ENCODE measurements at regions not wholly inside any gene's neighbourhood (a gene's known extent, or its start where the extent isn't known, plus 50 kb on each side); places are given as distances from the start of the nearest gene placed in this dataset.
"Not testable (repeated sequence)": the region's sequence is repeated elsewhere in the genome, so short reads cannot be mapped to it uniquely, and the experiment has no call there.

DNA sequence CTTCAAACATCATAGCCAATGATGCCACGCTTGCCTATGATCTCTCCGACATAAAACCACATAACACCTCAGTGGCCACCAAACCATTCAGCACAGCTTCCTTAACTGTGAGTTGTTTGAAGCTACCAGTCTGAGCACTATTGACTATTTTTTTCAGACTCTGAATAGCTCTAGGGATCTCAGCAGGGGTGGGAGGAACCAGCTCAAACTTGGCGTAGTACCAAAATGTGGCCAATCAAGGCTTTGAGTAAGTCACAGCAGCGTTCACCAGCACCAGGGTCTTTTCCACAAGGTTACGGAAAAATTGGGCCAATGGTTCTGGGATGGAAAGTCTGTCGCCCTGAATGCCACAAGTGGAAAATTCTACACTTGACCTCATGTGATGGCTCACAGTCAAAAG is 70.6 kb downstream of the SMPDL3A start:
- DNase-seq (ENCODE audit: low read depth), result no peak

DNA sequence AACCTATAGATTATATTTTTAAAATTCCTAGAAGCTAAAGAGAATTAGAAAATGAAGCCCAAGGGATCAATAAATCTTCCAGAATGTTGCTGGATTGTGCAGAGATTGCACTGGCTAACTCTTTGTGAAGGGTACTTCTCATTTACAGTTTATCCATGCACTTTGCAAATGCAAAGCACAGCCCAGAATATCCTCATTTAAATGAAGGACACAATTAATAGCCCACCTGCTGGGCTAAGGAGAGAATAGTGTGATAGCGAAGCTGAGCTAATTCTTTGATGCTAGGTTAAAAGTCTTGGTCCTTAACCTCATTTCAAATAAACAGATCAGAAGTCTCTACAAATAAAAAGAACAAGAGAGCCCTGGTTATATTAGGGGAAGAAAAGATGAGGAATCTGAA is 72.5 kb downstream of the SMPDL3A start:
- DNase-seq (ENCODE audit: low read depth), result no peak

DNA sequence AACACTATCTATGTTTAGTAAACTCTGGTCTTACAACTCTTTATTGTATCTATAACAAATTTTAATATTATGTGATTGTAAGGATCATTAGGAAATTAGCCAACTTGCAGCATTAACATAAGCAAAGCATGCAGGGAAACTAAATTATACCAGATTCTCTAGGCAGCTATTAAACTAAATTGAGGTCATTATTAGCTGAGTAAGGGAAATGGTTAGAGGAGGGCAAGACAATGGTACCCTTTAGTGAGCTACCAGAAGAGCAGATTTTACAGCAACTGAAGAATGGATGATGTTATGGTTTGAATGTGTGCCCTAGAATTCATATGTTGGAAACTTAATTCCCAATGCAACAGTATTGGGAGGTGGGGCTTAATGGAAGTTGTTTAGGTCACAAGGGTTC is 79.1 kb downstream of the SMPDL3A start:
- no peak for DNase-seq (ENCODE audit: low read depth)

DNA sequence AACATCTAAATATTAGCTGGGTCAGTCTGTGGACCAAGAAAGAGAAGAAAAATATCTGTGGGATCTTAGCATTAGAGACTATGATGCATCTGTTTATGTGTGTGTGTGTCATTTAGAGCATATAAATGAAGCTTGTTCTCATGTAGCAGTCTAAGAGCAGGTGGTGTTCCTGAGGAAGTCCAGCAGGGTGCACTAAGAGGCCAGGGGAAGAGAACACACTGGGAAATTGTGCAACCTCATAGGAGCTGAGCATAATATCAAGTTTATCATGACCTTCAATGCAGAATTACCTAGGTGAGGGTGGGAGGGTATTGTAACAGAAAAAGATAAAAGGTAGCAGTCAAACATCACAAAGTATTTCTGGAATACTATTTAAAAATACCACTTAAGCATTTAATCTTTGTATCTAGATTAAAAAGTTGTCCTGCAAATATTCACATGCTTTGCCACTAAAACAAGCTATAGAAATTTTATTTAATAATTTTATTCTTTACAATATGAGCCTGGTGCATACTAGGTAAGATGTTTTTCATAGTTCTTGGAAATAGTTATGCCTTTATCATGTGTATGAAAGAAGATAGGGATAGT is 80.5 kb downstream of the SMPDL3A start:
- DNase-seq (ENCODE audit: low read depth), result peak; percentile 4

DNA sequence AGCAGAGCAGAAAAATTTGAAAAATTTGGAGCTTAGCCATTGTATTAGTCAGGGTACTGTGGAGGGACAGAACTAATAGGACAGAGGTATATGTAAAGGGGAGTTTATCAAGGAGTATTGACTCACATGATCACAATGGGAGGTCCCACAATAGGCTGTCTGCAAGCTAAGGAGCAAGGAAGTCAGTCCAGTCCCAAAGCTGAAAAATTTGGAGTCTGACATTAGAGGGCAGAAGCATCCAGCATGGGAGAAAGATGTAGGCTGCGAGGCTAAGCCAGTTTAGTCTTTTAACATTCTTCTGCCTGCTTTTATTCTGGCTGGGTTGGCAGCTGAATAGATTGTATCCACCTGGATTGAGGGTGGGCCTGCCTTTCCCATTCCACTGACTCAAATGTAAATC is 82.0 kb downstream of the SMPDL3A start:
- DNase-seq (ENCODE audit: low read depth), result no peak

DNA sequence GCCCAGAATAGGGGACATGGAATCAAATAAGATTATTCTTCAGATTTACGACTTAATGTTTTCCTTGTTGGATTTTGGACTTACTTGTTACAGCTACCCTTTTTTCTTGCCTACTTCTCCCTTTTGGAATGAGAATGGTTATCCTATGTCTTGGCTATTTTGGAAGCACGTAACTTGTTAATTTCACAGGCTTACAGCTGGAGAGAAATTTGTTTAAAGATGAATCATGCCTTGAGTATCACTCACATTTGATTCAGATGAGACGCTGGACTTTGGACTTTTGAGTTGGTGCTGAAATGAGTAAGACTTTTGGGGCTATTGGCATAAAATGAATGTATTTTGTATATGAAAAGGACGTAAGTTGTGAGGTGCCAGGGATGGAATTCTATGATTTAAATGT is 83.3 kb downstream of the SMPDL3A start:
- no peak for DNase-seq (ENCODE audit: low read depth)

DNA sequence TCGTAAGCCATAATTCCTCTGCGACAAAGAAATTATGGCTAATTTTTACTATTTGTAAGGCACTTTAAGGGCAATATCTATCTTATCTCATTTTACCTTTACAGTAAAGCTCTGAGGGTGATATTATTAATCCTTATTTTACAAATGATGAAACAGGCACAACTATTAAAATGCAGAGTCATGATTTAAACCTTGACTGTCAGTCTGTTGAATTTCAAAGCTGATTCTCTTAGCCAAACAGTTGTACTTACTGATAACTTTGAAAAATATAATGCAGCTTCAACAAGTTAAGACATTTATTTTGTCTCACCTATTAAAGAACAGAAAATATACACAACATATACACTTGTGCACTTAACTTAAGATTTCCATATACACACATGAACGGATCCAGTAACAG is 88.2 kb downstream of the SMPDL3A start:
- DNase-seq (ENCODE audit: low read depth), result no peak

DNA sequence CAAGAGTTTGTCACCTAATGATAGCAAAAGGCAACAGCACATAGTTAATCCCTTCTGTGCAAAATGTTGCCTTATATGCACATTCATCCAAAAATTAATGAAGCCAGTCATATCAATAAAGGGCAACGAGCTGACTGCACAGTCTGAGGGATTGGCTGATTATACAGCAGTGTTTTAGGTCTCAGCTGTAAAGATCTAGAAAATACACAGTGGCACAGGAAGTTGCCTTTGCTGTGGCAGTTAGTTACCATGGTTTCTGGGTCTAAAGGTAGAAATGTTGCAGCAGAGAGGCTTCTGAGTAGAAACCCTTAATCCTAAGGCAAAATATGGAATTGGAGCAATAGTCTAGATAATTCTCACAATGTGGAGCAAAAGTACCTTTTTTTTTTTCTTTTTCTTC is 89.7 kb downstream of the SMPDL3A start:
- no peak for DNase-seq (ENCODE audit: low read depth)

DNA sequence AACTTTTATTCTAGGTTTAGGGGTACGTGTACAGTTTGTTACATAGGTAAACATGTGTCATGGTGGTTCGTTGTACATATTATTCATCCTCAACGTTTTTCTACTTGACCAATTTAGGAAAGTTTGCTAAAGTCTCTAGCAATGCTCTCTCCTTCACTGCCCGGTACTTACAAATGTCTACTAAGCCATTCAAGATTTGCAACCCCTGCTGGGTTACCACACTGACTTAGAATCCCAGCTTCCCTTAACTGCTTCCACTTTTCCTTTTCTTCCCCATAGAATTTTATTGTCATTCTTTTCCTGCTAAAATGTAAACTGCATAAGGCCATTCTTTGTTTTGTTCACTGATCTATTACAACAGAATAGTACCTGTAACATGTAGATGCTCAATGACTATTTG is 97.4 kb downstream of the SMPDL3A start:
- DNase-seq (ENCODE audit: low read depth), result no peak

DNA sequence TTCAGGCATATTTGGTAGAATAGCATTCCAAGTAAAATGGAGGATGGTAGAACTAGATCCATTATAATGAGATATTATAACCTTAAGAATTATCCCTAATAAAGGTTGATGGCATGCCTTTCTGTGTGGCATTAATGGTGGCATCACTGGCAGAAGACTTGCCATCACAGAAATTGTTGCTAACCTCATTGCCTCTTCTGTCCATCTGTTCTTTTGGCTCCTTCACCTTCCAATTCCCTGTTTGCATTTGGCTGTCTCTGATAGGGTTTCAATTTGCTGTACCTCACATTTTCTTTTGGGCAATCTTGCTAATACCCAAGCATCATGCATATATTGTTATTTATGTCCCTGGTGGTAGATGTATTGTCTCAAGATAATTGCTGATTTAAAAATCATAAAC is 98.9 kb downstream of the SMPDL3A start:
- DNase-seq (ENCODE audit: low read depth), result no peak

DNA sequence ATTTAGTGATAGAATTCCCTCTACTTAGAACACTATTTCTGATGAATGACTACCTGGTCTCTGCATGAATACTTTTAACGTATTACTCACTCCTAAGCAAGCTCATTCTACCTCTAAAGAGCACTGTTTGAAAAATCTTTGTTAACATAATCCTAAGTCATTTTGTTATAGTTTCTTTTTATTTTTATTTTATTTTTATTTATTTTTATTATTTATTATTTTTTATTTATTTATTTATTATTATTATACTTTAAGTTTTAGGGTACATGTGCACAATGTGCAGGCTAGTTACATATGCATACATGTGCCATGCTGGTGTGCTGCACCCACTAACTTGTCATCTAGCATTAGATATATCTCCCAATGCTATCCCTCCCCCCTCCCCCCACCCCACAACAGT is 99.6 kb downstream of the SMPDL3A start:
- not testable (repeated sequence) for DNase-seq (ENCODE audit: low read depth)

DNA sequence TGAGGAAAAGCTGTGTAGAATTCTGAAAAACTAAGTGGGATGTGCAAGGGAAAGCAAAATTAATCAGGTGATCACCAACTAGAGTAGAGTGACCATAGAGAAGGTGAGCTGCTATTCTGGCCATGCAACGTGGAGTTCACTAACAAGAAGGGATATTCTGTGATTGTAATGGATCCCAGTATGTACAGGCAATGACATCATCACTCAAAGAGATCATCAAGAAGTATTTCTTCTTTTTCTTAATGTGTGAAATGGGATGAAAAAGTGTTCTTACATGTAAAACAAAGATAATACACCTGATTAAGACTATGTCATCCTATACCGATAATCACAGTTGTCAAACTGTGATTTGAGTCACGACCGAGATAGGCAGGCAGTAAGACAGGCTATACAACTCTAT is 101.2 kb downstream of the SMPDL3A start:
- no peak for DNase-seq (ENCODE audit: low read depth)

DNA sequence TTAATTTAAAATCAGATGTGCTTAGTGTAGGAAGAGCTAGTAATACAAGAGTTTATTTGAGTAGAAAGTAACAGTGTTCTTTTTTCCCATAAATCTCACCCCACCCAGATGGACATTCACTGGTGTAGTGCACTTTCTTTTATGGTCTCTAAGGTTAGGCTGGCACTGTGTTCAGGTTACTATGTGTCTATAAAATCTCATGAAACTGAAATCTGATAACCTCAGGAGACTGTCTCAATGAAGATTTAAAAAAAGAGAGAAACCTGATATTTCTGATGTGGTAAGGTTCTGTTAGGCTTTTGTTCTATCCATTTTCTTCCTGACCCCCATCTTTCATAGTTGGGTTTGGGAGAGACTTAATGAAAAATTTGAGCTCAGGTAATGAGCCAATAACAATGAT is 101.2 kb upstream of the CLVS2 start:
- no peak for DNase-seq (ENCODE audit: low read depth)

DNA sequence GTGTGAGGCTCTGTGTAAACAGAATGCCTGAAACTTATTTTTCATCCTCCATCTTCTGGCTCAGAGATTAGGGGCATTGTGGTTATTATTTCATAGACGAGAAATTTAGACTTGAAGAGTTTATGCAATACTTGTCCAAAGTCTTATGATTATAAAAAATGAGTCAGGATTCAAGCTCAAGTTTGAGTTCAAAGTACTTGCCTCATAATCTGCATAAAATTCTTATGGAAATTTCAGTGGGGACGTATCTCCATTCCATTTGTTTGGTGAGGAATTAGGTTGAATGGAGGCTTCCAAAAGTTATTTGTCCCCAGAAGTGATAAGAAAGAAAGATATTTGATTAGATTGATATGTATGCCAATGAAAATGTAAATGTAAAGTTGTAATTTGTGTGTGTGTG is 93.7 kb upstream of the CLVS2 start:
- DNase-seq (ENCODE audit: low read depth), result no peak

DNA sequence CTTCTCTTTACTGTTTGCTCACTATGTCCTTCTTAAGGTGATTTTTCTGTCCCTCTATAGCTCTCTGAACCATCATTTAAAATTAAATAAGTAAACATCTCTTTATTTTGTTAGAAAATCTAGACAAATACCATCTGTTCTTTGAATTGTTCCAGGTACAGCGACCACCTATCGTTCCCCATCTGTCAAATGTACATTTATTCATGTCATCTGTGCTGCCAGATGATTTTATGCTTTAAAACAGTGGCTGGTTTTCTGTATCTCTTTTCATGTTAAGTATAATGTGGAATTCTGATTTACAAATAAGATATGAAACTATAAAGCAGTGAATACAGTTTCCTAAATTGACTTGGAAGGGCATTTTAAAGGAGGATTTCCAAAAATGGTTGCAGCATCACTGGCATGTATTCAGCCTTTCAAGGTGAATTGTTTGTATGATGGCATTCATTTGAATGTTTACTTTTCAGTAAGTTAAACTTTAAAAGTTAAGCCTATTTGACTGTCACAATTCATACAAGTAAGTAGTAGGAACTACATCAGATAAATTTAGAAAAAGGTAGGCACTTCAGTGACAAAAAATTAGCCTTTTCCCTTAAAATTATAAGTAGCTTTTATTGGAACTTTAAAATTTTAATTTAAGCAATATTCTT is 92.6 kb upstream of the CLVS2 start:
- DNase-seq (ENCODE audit: low read depth), result no peak

DNA sequence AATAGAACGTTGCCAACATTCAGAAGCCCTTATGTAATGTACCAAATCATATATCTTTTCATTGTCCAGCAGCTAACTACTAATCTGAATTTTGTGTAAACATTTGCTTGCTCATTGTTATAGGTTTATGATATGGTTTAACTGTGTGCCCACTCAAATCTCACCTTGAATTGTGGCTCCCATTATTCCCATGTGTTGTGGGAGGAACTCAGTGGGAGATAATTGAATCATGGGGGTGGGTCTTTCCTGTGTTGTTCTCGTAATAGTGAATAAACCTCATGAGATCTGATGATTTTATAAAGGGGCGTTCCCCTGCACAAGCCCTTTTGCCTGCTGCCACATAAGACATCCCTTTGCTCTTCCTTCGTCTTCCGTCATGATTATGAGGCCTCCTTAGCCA is 91.9 kb upstream of the CLVS2 start:
- DNase-seq (ENCODE audit: low read depth), result no peak

DNA sequence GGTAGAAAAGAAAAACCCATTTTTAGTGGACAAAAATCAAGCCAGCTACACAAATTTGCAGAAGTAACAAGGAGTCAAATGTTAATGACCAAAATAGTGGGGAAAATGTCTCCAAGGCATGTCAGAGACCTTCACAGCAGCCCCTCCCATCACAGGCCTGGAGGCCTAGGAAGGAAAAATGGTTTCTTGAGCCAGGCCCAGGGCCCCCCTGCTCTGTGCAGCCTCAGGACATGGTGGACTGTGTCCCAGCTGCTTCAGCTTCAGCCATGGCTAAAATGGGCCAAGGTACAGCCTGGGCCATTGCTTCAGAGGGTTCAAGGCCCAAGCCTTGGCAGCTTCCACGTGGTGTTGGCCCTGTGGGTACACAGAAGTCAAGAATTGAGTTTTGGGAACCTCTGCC is 82.5 kb upstream of the CLVS2 start:
- no peak for DNase-seq (ENCODE audit: low read depth)

DNA sequence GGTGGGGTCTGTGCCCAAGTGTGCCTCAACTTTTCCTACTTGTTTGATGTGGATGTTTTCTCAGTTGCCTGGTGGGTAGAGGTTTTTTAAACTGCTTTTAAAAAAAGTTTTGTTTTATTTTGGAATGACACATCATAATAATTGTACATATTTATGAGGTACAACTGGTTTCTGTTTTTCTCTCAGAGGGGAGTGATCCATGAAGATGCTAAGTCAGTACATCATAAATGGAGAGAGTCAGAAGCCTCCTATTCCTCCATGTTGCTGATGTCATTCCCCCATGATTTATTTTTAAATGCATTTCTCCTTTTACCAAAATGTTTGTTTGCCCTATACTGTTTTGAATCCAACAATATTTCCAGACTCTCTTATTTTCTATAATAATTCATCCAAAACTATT is 77.3 kb upstream of the CLVS2 start:
- no peak for DNase-seq (ENCODE audit: low read depth)

DNA sequence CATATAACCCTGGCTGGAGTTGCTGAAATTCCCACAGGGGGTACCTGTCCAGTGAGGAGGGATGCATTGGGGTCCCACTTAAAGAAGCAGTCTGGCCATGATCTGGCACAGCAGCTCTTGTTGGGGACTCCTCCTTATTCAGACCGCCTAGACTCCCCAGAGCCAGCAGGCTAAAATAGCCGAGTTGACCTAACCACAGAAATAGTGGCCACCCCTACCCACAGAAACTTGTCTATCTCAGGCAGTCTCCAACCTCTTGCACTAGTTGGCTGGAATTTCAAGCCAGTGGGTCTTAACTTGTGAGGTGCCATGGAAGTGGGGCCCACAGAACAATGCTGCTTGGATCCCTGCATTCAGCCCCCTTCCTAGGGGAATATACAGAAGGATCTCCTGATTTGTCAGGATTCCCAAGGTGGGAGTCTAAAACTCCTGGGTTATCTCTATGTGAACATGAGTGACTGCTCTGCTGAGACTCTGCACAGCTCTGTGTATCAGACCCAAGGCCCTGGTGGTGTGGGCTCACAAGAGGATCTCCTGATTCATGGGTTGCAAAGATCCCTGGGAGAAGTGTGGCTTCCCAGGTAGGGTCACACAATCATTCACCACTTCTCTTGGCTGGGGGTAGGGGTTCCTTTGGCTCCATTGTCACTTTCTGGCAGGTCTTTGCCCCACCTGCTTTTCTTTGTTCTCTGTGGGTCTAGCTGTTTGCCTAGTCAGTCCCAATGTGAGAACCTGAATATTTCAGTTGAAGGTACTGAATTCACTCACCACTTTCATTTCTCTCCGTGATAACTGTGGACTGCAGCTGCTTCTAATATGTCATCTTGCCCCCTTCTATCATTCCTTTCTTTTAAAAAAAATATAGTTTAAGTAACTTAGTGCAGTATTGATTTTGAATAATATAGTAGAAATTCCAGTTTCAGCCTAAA is 65.5 kb upstream of the CLVS2 start:
- DNase-seq (ENCODE audit: low read depth), result no peak

DNA sequence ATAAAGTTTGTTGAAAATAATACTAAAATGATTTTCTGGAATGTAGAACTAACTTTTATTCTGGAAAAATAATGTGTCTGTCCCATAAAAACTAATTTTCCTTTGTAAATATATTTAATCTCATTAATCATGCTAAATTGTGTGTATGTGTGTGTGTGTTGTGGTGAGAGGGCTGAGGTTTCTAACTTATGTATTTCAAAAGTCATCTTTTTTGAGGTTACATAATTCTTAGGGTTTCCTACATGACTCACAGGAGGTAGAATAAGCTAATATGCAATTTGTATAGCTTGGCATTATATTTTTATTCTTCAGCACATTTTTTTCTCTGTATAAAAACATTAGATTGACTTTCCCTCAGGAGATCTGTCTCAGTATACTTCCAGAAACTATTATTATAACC is 64.1 kb upstream of the CLVS2 start:
- no peak for DNase-seq (ENCODE audit: low read depth)

DNA sequence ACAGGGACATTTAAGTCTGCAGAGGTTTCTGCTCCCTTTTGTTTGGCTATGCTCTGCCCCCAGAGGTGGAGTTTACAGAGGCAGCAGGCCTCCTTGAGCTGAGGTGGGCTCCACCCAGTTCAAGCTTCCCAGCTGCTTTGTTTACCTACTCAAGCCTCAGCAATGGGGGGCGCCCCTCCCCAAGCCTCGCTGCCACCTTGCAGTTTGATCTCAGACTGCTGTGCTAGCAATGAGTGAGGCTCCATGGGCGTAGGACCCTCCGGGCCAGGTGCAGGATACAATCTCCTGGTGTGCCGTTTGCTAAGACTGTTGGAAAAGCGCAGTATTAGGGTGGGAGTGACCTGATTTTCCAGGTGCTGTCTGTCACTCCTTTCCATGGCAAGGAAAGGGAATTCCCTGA is 51.1 kb upstream of the CLVS2 start:
- not testable (repeated sequence) for DNase-seq (ENCODE audit: low read depth)
